ENCODE measurements at regions not wholly inside any gene's neighbourhood (a gene's known extent, or its start where the extent isn't known, plus 50 kb on each side); places are given as distances from the start of the nearest gene placed in this dataset.

GRCh38 chr3:117723825-117724224 lies 1014.2 kb downstream of the TUSC7 start:
- Histone ChIP-seq H3K27ac (ENCODE audit: low read depth) (no peak overlapping the region), H3F3A (replicated peaks; ENCODE audit: low read depth) (no peaks in the 10 kb centered on the region), H2AFZ (no peak overlapping the region), H3K27me3 (ENCODE audit: insufficient read depth) (no peaks in the 10 kb centered on the region), H3K4me1 (ENCODE audit: insufficient read depth) (no peaks in the 10 kb centered on the region), H3K4me3 (no peak overlapping the region), H3K79me2 (replicated peaks; ENCODE audit: insufficient read depth) (no peaks in the 10 kb centered on the region), H4K20me1 (replicated peaks; ENCODE audit: insufficient read depth) (no peaks in the 10 kb centered on the region), H3K9me2 (ENCODE audit: insufficient read depth) (no peaks in the 10 kb centered on the region), H3K36me3 (ENCODE audit: insufficient read depth) (no peaks in the 10 kb centered on the region), H3K4me2 (no peak overlapping the region)
- TF ChIP-seq, protein P1, sequence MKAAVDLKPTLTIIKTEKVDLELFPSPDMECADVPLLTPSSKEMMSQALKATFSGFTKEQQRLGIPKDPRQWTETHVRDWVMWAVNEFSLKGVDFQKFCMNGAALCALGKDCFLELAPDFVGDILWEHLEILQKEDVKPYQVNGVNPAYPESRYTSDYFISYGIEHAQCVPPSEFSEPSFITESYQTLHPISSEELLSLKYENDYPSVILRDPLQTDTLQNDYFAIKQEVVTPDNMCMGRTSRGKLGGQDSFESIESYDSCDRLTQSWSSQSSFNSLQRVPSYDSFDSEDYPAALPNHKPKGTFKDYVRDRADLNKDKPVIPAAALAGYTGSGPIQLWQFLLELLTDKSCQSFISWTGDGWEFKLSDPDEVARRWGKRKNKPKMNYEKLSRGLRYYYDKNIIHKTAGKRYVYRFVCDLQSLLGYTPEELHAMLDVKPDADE (IDR thresholded peaks at IDR 0.05) = no peak
- no peak for TF ChIP-seq STAT1 (IDR thresholded peaks at IDR 0.05; ENCODE audit: unreplicated experiment)
- TF ChIP-seq NANOG (IDR thresholded peaks at IDR 0.05; ENCODE audit: borderline replicate concordance) = no peak
- no peak for TF ChIP-seq ZNF331 (CRISPR knock-in tag; IDR thresholded peaks at IDR 0.05; ENCODE audit: low read depth)
- TF ChIP-seq JUNB (IDR thresholded peaks at IDR 0.05; ENCODE audit: unreplicated experiment) = no peak
- H3K4me1 Mint-ChIP-seq = no peaks in the 10 kb centered on the region; the same call in 2 of the 3 replicates
- no peaks in the 10 kb centered on the region for H3K36me3 Mint-ChIP-seq (ENCODE audit: low read depth)
- no peak overlapping the region for H3K4me3 Mint-ChIP-seq
- no peaks in the 10 kb centered on the region for H3K9me3 Mint-ChIP-seq
- DNase-seq (ENCODE audit: low spot score) (no peak), ATAC-seq (no peak)
- no peaks in the 10 kb centered on the region for H3K27me3 Mint-ChIP-seq (ENCODE audit: insufficient read depth, low read depth, poor library complexity)
- H3K27ac Mint-ChIP-seq = no peak overlapping the region

DNA sequence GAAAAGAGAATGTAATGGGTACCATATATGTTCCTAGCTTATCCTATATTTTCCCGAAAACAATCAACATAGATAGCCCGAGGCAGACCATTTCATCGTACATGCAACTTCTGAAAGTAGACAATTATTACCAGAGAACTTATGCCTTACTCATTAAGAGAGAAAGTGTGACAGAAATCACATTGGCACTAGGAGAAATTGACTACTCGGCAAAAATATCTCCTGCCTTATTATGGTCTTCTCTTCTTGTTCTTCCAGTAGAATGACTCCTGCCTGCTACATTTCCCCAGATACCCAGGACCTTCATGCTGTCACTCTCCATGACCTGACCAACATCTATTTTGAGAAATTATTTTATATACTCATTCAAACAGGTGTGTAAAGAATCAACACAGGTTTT lies 1015.7 kb downstream of the TUSC7 start:
- Histone ChIP-seq H3K9me2 (ENCODE audit: insufficient read depth) (no peaks in the 10 kb centered on the region), H3K79me2 (replicated peaks; ENCODE audit: insufficient read depth) (no peaks in the 10 kb centered on the region), H3K4me2 (no peak overlapping the region), H3K27me3 (ENCODE audit: insufficient read depth) (no peaks in the 10 kb centered on the region), H3K36me3 (ENCODE audit: insufficient read depth) (no peaks in the 10 kb centered on the region), H3K27ac (ENCODE audit: low read depth) (no peak overlapping the region), H3F3A (replicated peaks; ENCODE audit: low read depth) (no peaks in the 10 kb centered on the region), H2AFZ (no peak overlapping the region), H3K4me1 (ENCODE audit: insufficient read depth) (no peaks in the 10 kb centered on the region), H4K20me1 (replicated peaks; ENCODE audit: insufficient read depth) (no peaks in the 10 kb centered on the region), H3K4me3 (no peak overlapping the region)
- ATAC-seq (no peak), DNase-seq (ENCODE audit: low spot score) (no peak)
- no peak for TF ChIP-seq NANOG (IDR thresholded peaks at IDR 0.05; ENCODE audit: borderline replicate concordance)
- TF ChIP-seq, protein P2, sequence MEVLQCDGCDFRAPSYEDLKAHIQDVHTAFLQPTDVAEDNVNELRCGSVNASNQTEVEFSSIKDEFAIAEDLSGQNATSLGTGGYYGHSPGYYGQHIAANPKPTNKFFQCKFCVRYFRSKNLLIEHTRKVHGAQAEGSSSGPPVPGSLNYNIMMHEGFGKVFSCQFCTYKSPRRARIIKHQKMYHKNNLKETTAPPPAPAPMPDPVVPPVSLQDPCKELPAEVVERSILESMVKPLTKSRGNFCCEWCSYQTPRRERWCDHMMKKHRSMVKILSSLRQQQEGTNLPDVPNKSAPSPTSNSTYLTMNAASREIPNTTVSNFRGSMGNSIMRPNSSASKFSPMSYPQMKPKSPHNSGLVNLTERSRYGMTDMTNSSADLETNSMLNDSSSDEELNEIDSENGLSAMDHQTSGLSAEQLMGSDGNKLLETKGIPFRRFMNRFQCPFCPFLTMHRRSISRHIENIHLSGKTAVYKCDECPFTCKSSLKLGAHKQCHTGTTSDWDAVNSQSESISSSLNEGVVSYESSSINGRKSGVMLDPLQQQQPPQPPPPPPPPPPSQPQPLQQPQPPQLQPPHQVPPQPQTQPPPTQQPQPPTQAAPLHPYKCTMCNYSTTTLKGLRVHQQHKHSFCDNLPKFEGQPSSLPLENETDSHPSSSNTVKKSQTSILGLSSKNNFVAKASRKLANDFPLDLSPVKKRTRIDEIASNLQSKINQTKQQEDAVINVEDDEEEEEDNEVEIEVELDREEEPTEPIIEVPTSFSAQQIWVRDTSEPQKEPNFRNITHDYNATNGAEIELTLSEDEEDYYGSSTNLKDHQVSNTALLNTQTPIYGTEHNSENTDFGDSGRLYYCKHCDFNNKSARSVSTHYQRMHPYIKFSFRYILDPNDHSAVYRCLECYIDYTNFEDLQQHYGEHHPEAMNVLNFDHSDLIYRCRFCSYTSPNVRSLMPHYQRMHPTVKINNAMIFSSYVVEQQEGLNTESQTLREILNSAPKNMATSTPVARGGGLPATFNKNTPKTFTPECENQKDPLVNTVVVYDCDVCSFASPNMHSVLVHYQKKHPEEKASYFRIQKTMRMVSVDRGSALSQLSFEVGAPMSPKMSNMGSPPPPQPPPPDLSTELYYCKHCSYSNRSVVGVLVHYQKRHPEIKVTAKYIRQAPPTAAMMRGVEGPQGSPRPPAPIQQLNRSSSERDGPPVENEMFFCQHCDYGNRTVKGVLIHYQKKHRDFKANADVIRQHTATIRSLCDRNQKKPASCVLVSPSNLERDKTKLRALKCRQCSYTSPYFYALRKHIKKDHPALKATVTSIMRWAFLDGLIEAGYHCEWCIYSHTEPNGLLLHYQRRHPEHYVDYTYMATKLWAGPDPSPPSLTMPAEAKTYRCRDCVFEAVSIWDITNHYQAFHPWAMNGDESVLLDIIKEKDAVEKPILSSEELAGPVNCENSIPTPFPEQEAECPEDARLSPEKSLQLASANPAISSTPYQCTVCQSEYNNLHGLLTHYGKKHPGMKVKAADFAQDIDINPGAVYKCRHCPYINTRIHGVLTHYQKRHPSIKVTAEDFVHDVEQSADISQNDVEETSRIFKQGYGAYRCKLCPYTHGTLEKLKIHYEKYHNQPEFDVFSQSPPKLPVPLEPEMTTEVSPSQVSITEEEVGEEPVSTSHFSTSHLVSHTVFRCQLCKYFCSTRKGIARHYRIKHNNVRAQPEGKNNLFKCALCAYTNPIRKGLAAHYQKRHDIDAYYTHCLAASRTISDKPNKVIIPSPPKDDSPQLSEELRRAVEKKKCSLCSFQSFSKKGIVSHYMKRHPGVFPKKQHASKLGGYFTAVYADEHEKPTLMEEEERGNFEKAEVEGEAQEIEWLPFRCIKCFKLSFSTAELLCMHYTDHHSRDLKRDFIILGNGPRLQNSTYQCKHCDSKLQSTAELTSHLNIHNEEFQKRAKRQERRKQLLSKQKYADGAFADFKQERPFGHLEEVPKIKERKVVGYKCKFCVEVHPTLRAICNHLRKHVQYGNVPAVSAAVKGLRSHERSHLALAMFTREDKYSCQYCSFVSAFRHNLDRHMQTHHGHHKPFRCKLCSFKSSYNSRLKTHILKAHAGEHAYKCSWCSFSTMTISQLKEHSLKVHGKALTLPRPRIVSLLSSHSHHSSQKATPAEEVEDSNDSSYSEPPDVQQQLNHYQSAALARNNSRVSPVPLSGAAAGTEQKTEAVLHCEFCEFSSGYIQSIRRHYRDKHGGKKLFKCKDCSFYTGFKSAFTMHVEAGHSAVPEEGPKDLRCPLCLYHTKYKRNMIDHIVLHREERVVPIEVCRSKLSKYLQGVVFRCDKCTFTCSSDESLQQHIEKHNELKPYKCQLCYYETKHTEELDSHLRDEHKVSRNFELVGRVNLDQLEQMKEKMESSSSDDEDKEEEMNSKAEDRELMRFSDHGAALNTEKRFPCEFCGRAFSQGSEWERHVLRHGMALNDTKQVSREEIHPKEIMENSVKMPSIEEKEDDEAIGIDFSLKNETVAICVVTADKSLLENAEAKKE (CRISPR knock-in tag; IDR thresholded peaks at IDR 0.05) = no peak
- no peak for TF ChIP-seq ZNF331 (CRISPR knock-in tag; IDR thresholded peaks at IDR 0.05; ENCODE audit: low read depth)
- TF ChIP-seq ZNF114 (CRISPR knock-in tag; IDR thresholded peaks at IDR 0.05) = no peak
- no peak for TF ChIP-seq POLR2AphosphoS5 (IDR thresholded peaks at IDR 0.05; ENCODE audit: low read depth)
- TF ChIP-seq EZH2phosphoT487 (IDR thresholded peaks at IDR 0.05; ENCODE audit: unreplicated experiment) = no peak
- TF ChIP-seq, protein P3, sequence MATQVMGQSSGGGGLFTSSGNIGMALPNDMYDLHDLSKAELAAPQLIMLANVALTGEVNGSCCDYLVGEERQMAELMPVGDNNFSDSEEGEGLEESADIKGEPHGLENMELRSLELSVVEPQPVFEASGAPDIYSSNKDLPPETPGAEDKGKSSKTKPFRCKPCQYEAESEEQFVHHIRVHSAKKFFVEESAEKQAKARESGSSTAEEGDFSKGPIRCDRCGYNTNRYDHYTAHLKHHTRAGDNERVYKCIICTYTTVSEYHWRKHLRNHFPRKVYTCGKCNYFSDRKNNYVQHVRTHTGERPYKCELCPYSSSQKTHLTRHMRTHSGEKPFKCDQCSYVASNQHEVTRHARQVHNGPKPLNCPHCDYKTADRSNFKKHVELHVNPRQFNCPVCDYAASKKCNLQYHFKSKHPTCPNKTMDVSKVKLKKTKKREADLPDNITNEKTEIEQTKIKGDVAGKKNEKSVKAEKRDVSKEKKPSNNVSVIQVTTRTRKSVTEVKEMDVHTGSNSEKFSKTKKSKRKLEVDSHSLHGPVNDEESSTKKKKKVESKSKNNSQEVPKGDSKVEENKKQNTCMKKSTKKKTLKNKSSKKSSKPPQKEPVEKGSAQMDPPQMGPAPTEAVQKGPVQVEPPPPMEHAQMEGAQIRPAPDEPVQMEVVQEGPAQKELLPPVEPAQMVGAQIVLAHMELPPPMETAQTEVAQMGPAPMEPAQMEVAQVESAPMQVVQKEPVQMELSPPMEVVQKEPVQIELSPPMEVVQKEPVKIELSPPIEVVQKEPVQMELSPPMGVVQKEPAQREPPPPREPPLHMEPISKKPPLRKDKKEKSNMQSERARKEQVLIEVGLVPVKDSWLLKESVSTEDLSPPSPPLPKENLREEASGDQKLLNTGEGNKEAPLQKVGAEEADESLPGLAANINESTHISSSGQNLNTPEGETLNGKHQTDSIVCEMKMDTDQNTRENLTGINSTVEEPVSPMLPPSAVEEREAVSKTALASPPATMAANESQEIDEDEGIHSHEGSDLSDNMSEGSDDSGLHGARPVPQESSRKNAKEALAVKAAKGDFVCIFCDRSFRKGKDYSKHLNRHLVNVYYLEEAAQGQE (IDR thresholded peaks at IDR 0.05; ENCODE audit: unreplicated experiment) = no peak
- TF ChIP-seq, protein P1 (IDR thresholded peaks at IDR 0.05) = no peak
- H3K27ac Mint-ChIP-seq = no peak overlapping the region
- no peaks in the 10 kb centered on the region for H3K9me3 Mint-ChIP-seq
- H3K36me3 Mint-ChIP-seq (ENCODE audit: low read depth) = no peaks in the 10 kb centered on the region
- no peaks in the 10 kb centered on the region for H3K27me3 Mint-ChIP-seq (ENCODE audit: insufficient read depth, low read depth, poor library complexity)
- no peaks in the 10 kb centered on the region for H3K4me1 Mint-ChIP-seq
- H3K4me3 Mint-ChIP-seq = no peak overlapping the region

All from GM23338 (cell line).